Nephron (organoid): ENCODE measurements at regions not wholly inside any gene's neighbourhood (a gene's known extent, or its start where the extent isn't known, plus 50 kb on each side); places are given as distances from the start of the nearest gene placed in this dataset.

Source experiments
- H3K27ac Mint-ChIP-seq, 3 experiments: 2 replicates each; pipeline ENCODE4 v1.8.0; 2020; ENCODE audit warnings: mixed read lengths in 3 of 3, mild to moderate bottlenecking in 2 of 3, moderate library complexity in 1 of 3
- H3K27me3 Mint-ChIP-seq: 2 replicates; pipeline ENCODE4 v1.8.0; 2021; ENCODE audit warnings: low read depth, mild to moderate bottlenecking, moderate library complexity, mixed read lengths
- H3K36me3 Mint-ChIP-seq: 2 replicates; pipeline ENCODE4 v1.8.0; 2020; ENCODE audit warnings: low read depth, mixed read lengths
- H3K4me1 Mint-ChIP-seq: 2 replicates; pipeline ENCODE4 v1.8.0; 2020; ENCODE audit warnings: mixed read lengths
- H3K4me3 Mint-ChIP-seq, 3 experiments: 2 replicates each; pipeline ENCODE4 v1.8.0; 2020; ENCODE audit warnings: mild to moderate bottlenecking in 3 of 3, mixed read lengths in 3 of 3, moderate library complexity in 2 of 3
- H3K9me3 Mint-ChIP-seq: 2 replicates; pipeline ENCODE4 v1.8.0; 2020; ENCODE audit warnings: mixed read lengths
- CTCF ChIP-seq, 3 experiments: fragments of 200-600 bp; sonication (generic); IDR thresholded peaks; one replicate each; pipeline ENCODE4 v1.5.0; 2021; ENCODE audit warnings: antibody characterized with exemption in 3 of 3; ENCODE audit not compliant: unreplicated experiment in 3 of 3

- H3K27ac Mint-ChIP-seq = no peak overlapping the region
- no peaks in the 10 kb centered on the region for H3K36me3 Mint-ChIP-seq
- H3K9me3 Mint-ChIP-seq = peaks cover 2% of the 10 kb centered on the region
- H3K4me1 Mint-ChIP-seq = peaks cover 9% of the 10 kb centered on the region
- H3K27me3 Mint-ChIP-seq = peaks cover 69% of the 10 kb centered on the region
- H3K4me3 Mint-ChIP-seq = no peak overlapping the region
- TF ChIP-seq CTCF (IDR thresholded peaks at IDR 0.05; ENCODE audit: unreplicated experiment in 3 of 3) = no peak
These were observed 66.3 kb downstream of the INSIG1 start for GRCh38 chr7:155363852-155364600.

- Mint-ChIP-seq H3K27me3 (peaks cover 69% of the 10 kb centered on the region), H3K36me3 (no peaks in the 10 kb centered on the region), H3K4me3 (no peak overlapping the region), H3K27ac (no peak overlapping the region), H3K9me3 (peaks cover 5% of the 10 kb centered on the region), H3K4me1 (peaks cover 9% of the 10 kb centered on the region)
- no peak for TF ChIP-seq CTCF (IDR thresholded peaks at IDR 0.05; ENCODE audit: unreplicated experiment in 3 of 3)
These were observed 67.6 kb downstream of the INSIG1 start for GRCh38 chr7:155365146-155365874.

- Mint-ChIP-seq H3K4me1 (peaks cover 20% of the 10 kb centered on the region), H3K4me3 (no peak overlapping the region), H3K27ac (no peak overlapping the region), H3K27me3 (peaks cover 77% of the 10 kb centered on the region), H3K9me3 (peaks cover 9% of the 10 kb centered on the region), H3K36me3 (no peaks in the 10 kb centered on the region)
- no peak for TF ChIP-seq CTCF (IDR thresholded peaks at IDR 0.05; ENCODE audit: unreplicated experiment in 3 of 3)
These were observed 71.4 kb downstream of the INSIG1 start for GRCh38 chr7:155368894-155369600.

- Mint-ChIP-seq H3K36me3 (no peaks in the 10 kb centered on the region), H3K4me1 (peaks cover 23% of the 10 kb centered on the region), H3K4me3 (no peak overlapping the region), H3K9me3 (peaks cover 9% of the 10 kb centered on the region), H3K27me3 (peaks cover 77% of the 10 kb centered on the region), H3K27ac (no peak overlapping the region)
- TF ChIP-seq CTCF (IDR thresholded peaks at IDR 0.05; ENCODE audit: unreplicated experiment in 3 of 3) = no peak
These were observed 72.1 kb downstream of the INSIG1 start for GRCh38 chr7:155369766-155370165.

- Mint-ChIP-seq H3K27me3 (peaks cover 84% of the 10 kb centered on the region), H3K4me1 (peaks cover 25% of the 10 kb centered on the region), H3K4me3 (no peak overlapping the region), H3K27ac (no peak overlapping the region), H3K36me3 (no peaks in the 10 kb centered on the region), H3K9me3 (peaks cover 12% of the 10 kb centered on the region)
- TF ChIP-seq CTCF (IDR thresholded peaks at IDR 0.05; ENCODE audit: unreplicated experiment in 3 of 3) = no peak
These were observed 73.7 kb downstream of the INSIG1 start for GRCh38 chr7:155371331-155371883.
